HG03135 (cell line): ENCODE measurements at regions not wholly inside any gene's neighbourhood (a gene's known extent, or its start where the extent isn't known, plus 50 kb on each side); places are given as distances from the start of the nearest gene placed in this dataset.

Experiments
- ATAC-seq: cut with Tn5 transposase; IDR thresholded peaks from one replicate; pipeline ENCODE4 v1.9.1; 2021; ENCODE audit warnings: mild to moderate bottlenecking, moderate library complexity; ENCODE audit not compliant: unreplicated experiment

DNA sequence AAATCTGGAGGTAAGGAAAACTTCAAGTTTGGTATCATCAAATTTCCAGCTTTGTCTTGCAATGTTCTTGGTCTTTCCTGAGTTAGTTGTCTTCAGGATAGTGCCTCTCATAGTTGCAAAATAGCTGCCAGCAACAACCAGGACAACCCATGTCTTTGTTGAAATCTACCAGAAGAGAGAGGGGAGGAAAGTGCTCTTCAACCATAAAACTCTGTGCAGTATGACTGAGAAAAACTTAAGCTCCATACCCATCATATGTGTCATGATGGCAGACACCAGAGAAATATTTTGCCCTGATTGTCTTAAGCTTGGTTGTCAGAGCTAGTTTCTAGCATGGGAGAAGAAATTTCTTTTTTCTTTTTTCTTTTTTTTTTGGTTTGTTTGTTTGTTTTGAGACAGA is 103.3 kb downstream of the SPRY2 start:
- no peak for ATAC-seq

GRCh38 chr13:80235967-80236302 is 105.0 kb downstream of the SPRY2 start:
- no peak for ATAC-seq

DNA sequence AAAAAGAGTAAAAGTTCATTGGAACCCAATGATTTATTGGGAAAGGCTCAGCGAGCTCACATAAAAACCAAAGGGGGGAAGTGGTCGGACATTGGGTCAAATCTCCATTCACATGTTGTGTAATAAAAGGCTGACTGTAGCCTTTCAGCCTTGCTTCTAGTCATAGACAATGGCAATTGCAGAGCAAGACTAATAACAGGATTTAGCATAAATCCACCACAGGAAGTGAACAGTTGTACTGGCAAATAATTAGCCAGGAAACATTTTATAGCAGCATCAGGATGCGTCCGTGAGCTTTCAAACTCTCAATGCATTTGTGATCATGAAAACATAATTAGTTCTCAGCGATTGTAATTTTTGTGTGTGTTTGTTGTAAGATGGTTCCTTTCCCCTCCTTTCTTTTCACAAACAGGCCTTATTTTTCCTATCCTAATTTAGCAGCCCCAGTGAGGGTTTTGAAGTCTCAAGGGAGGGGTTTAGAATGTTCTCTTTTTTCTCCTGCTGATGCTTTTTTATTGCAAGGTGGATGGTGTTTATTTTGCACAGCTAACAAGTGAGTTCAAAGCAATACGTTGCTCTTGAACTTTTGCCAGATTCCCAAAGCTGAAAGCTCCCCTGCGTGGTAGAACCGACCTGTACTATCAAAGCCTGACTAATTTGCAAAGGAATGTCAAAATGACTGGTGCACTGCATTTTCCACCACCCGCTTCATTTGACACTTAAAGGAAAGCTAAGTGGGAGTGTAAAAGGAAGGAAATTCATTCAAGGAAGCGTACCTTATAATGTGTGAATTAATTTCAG is 105.6 kb downstream of the SPRY2 start:
- peak; percentile 85 for ATAC-seq

- ATAC-seq = no peak
These were observed 113.3 kb downstream of the SPRY2 start for GRCh38 chr13:80227645-80228044.

DNA sequence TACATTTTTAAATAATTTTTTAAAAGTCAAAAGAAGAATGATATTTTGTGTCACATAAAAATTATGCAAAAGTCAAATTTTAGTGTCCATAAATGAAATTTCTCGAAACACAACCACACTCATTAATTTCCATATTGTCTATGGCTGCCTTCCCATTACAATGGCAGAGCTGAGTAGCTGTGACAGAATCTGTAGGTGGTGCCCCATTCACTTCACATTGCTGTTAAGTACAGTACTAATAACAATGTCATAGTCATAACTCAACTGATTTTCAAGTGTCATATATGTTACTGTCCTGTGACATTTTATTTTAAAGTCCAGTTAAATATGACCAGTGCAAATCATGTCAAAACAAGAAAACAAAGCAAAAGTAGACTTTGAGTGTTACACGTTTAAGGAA is 114.3 kb downstream of the SPRY2 start:
- ATAC-seq = no peak

DNA sequence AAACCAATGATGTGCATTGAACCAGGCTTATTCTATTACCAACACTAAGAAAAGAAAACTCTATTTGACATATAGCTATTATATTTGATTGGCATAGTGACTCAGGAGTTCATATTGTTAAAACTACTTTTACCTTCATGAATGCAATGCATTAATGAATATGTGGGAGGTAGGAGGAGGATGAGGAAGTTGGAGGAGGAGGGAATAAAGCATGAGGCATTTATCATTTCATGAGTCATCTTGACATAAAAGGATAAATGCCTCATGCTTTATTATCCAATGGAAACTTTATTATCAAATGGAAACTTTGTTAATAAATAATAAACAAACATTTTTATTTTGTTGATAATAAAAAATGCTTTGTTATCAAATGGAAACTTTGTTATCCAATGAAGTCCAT is 116.5 kb downstream of the SPRY2 start:
- ATAC-seq = no peak

DNA sequence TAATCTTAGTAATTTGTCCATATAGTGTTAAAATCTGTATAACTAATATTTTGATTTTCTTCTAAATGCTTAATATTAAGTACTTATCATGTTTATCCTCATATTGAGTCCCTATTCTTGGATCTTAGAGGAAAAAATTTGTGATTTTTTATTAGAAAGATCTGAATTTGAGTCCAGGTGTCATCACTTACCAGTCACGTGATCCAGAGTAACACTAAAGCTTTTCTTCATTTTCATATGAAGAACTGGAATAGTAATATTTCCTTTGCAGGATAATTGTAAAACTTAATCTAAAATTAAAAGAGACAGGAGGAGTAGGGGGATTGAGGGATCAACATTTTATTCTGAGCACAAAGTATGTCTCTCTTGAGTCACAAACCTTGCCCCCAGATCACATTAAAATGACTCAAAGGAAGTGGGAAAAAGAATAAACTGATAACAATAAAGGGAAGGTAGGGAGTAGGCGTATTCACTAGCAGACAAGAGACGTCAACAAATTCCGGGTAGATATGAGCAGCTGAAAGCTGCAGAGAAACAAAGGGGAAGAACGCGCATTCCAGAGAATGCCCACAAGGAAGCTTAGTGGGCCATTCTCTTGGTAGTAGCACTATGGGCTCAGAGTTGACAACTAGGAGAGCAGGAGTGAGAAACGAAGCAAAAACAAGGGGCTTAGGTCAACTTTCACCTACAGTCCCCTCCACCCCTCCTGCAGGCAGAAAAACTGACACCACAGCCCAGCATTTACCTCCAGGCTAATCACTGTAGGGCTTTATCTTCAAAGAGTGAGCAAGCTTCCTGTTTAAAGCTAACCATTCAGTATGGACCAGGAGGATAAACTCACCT is 123.1 kb downstream of the SPRY2 start:
- ATAC-seq = no peak

DNA sequence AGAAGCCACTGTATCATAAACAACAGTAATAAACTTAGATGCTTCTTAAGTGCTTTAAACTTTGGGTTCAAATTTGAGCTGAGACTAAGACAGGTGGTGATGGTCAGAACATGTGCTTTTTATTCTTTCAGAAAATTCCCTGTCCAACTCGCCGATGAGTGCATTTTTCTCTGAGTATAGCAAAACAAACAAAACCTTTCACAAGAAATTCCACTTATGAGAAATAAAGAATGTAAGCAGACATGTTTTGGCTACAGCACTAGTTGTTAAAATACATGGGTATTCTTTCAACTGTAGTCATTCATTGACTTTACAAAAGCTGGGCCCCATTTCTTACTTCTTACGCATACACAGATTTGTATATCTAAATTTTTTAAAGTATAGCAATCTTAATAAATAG is 125.6 kb downstream of the SPRY2 start:
- ATAC-seq = no peak

DNA sequence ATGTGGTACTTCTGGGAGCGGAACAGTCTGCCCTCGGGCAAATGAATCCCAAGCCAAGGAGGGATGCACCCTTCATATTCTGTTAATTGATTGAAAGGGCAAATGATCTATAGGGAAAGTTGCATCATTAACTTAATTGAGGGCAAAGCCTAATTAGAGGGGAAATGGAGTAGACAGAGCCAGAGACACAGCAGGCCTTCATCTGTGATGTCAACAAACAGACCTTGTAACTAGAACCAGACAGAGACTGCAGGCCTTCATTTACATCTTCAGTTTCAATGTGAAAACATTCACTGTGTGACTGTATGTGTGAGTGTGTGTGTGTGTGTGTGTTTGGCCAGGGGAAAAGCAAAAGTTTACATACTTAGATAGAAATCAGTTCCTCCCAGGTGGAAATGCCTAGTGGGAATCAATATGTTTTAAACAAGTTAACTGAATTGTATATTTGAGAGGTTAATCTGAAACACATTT is 126.4 kb downstream of the SPRY2 start:
- no peak for ATAC-seq

GRCh38 chr13:80214050-80214449 is 126.9 kb downstream of the SPRY2 start:
- no peak for ATAC-seq

GRCh38 chr13:80213201-80213600 is 127.7 kb downstream of the SPRY2 start:
- ATAC-seq = no peak

DNA sequence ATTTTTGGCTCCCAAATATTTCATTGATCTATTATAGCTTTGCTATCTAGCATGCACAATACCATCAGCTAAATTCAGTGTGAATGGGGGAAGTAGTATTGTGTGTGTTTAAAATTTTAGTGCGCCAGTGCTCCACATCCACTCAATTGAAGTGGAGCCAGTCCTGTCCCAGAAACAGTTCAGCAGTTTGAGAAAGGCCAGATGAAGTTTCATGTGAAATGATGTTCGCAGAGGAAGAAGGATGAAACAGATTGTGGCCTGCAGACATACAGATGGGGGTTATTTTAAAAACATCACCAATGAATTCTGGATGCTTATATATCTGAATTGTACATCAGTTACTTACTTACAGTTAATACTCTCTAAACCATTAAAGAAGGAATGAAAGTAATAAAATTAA is 129.4 kb downstream of the SPRY2 start:
- ATAC-seq = no peak

GRCh38 chr13:80204642-80205041 is 136.3 kb downstream of the SPRY2 start:
- no peak for ATAC-seq

DNA sequence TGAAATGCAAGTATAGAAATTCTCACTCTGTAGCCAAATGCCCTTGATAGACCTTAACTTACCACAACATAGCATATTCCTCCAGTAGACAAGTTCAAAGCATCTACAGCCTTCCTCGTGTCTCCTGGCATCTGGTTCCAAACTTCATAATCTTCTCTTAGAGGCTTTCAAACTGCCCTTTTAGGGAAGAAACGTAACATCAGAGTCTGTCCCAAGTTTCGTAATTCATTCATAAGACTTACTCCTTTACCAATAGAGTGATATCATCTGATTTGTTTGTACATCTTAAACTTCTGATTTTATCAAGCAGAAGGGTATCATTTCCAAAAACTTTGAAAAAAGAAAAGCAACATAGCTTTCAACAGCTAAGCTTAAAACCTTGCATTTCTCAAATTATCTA is 137.4 kb downstream of the SPRY2 start:
- ATAC-seq = no peak

GRCh38 chr13:80201694-80202468 is 139.0 kb downstream of the SPRY2 start:
- no peak for ATAC-seq

DNA sequence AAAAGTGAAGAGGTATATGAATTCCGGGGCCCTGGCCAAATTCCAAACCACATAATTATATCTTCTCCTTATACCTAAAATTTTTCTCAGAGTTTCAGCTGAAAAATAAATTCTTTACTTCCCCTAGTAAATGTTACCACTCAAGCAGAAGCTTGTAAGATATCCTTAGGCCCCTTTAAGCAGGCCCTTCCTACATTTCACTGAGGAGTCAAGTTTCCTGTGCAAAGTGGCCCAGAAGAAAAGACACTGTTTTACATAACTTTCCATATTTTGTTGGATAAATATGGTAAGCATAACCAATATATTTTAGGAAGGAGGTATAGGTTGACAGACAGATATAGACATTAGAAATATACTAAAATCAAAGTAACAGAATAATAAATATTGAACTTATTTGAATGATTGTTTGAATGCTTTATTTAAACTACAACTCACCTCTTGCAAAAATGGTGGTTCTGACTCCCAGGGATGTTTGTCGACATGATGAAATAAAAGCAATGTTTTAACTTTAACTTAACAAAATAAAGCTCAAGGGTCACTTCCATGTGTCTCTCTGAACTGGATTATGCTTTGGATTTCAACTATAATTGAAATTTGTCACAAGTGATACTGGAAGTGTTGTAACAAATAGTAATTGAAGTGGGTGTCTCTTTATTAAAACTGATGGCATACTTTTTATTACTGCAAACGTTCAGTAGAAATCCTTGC is 141.2 kb downstream of the SPRY2 start:
- ATAC-seq = no peak

GRCh38 chr13:80199067-80199466 is 141.9 kb downstream of the SPRY2 start:
- no peak for ATAC-seq

GRCh38 chr13:80196756-80197155 is 144.2 kb downstream of the SPRY2 start:
- no peak for ATAC-seq

- ATAC-seq = no peak
These were observed 145.3 kb downstream of the SPRY2 start for GRCh38 chr13:80195649-80196048.

- ATAC-seq = no peak
These were observed 150.9 kb downstream of the SPRY2 start for GRCh38 chr13:80189889-80190597.
